Hypothalamus (tissue), 51 donors: ENCODE measurements at regions not wholly inside any gene's neighbourhood (a gene's known extent, or its start where the extent isn't known, plus 50 kb on each side); places are given as distances from the start of the nearest gene placed in this dataset.

Source experiments
- DNase-seq, 51 donors: peaks; one replicate each; lab custom pipeline; 2025; lab: John Stamatoyannopoulos, UW

- no peak for DNase-seq
Observed at GRCh38 chrX:104310657-104311254, 56.0 kb upstream of the ESX1 start.

GRCh38 chrX:104310090-104310489 is 55.4 kb upstream of the ESX1 start:
- peak in 6 of 51 donors; percentile 0 to 8 (median 0) for DNase-seq

GRCh38 chrX:104309169-104309568 is 54.4 kb upstream of the ESX1 start:
- no peak for DNase-seq

- no peak for DNase-seq
Observed at GRCh38 chrX:104307341-104307740, 52.6 kb upstream of the ESX1 start.

- DNase-seq = no peak
Observed at GRCh38 chrX:104306180-104306579, 51.4 kb upstream of the ESX1 start.
